DMS 273 treated with DMSO at 0.1 percent for 48 hours (cell line): ENCODE measurements at regions not wholly inside any gene's neighbourhood (a gene's known extent, or its start where the extent isn't known, plus 50 kb on each side); places are given as distances from the start of the nearest gene placed in this dataset.

Experiments
- DNase-seq: peaks from one replicate; lab custom pipeline; 2025; lab: John Stamatoyannopoulos, UW

DNA sequence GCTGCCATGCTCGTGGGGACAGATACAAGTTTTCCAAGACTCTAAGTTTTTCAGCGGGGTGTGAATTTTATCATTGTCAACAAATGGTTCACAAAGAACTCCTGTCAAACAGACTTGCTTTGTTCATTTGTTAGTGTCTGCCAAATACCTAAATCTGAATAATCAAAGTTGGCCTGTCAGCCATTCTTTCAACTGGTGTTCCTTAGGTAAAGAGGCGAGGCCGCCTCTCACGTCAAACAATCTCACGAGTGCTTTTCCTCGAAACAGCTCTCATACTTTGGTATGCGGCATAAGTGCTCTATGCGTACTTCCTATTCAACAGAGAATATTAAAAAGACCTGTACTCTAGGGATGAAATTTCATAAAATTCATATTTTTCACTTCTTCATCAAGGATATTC is 51.4 kb upstream of the KANK4 start:
- no peak for DNase-seq

DNA sequence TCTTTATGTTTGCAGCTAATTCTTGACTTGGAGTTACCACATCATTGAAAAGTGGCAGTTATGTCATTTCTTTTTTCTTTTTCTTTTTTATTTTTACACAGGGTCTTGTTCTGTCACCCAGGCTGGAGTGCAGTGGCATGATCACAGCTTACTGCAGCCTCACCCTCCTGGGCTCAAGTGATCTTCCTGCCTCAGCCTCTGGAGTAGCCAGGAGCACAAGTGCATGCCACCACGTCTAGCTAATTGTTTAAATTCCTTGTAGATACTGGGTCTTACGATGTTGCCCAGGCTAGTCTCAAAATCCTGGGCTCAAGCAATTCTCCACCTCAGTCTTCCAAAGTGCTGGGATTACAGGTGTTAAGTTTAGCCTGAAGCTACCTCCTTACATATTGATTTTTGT is 52.1 kb upstream of the KANK4 start:
- DNase-seq = no peak

DNA sequence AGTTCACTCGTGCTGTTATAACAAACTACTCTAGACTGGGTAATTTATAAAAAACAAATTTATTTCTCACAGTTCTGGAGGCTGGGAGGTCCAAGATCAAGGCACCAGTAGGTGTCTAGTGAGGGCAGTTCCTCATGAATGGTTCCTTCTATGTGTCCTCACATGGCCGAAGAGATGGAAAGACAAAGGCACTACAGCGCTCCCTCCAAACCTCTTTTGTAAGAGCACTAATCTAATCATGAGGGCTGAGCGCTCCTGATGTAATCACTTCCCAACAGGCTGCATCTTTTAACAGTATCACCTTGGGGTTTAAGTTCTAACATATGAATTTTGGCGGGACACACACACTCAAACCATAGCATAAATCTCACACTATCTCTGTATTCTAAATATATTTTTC is 54.0 kb upstream of the KANK4 start:
- no peak for DNase-seq

DNA sequence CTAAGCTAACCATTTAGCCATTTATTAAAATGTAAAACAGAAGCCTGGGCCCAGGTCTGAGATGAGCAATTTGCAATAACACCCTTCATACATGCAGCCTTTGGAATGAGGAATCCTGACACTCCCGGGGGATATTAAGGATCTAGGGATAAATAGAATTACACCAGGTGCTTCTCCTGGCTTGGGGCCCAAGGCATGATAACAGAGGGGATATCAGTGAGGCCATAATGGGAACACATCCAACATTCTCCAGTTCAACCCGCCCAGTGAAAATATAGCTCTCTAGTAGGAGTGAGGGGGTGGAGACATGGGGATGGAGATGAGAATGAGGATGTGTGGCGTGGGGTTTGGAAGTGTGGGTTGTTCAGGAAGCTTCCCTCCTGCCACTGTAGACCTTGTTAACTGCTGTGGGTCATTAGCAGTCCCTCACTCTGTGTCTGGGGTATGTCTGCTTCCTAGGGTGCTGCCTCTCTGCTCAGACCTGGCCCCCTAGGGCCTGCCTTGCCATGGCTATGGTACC is 57.9 kb upstream of the KANK4 start:
- DNase-seq = no peak

DNA sequence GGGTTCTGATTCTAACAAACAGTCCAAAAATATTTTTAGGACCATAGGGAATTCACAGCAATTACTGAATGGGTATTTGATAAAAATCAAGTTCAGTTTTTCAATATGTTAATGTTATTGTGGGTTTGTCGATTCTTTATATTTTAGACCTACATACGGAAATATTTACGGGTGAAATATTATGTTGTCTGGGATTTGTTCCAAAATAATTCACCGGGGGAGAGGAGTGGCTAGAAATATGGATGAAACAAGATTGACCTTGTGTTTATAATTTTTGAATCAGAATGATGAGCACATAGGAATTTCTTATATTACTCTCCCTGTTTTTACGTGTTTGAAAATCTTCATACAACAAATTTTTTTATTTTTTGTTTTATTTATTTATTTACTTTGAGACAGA is 56.7 kb upstream of the USP1 start:
- DNase-seq = no peak

GRCh38 chr1:62381831-62382657 is 54.8 kb upstream of the USP1 start:
- DNase-seq = no peak

DNA sequence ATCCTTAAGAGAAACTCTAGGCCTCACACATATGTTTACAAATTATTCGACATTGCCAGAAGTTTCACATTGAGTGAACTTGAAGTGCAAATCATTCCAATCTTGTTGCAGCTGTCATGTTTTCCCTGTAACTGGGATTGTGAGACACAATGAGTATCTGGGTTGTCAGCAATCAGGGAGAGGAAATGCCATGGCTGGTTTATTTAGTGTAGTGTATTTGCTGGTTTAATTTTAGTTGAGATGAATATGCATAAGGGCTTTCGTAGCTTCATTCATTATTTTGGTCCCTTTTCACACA is 54.2 kb upstream of the USP1 start:
- no peak for DNase-seq

GRCh38 chr1:62384276-62385005 is 52.4 kb upstream of the USP1 start:
- peak; percentile 96 for DNase-seq

DNA sequence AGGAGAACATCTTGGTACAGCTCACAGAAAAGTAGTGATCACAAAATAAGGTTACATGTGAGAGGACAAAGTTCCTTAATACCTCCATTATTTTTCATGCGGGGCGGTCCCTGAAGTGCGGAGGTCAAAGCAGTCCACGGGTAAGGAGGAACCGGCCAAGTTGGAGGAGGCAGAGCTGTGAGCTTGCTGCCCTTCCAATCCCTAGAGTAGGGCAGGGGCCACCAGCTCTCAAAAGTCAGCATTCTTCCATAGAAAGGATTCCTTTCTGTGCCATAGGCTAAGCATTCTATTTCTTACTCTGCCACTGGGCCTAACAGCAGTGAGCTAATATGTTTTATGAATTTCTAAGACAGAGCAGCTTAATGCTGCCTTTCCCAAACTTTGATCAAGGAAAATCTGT is 50.9 kb upstream of the USP1 start:
- no peak for DNase-seq

DNA sequence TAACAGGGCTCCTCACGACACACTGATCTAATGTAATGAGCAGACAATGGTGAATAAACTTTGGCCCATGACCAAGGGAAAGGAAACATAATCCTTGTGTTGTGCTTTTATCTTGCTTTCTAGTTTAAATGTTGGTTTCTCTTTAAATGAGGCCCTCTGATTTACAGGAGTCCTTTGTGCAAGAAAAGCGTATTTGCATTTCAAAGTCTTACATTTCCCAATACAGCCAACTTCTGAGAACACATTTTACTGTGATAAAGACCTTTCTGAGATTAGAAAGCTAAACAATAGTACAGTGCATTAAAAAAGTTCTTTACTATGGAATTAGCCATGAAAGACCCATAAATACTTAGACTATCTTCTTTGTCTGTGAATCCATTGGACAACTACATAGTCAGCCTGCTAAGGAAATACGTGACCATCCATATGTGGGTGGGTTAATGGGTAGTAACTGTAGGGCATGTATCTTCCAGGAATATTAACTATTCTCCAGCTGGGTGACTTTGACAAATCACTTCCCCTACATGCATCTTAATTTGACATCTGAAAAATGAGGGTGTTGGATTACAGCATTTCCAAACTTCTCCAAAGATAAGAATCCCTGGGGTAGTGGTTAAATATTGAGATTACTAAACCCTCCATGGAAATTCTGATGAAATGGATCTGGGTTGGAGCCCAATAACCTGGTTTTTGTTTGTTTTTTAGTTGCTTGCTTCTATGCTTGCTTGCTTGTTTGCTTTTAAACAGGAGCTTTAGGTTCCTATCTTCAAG is 50.3 kb upstream of the USP1 start:
- peak; percentile 28 for DNase-seq
